Activated T-cell treated with anti-CD3 and anti-CD28 coated beads, Interleukin-2, amount 50 U/mL, for 1 hour (primary cell): ENCODE measurements at regions not wholly inside any gene's neighbourhood (a gene's known extent, or its start where the extent isn't known, plus 50 kb on each side); places are given as distances from the start of the nearest gene placed in this dataset.
"Not testable (repeated sequence)": the region's sequence is repeated elsewhere in the genome, so short reads cannot be mapped to it uniquely, and the experiment has no call there.

Experiments used
- DNase-seq: peaks from one replicate; pipeline ENCODE4 v3.0.0-alpha.2; 2020

DNA sequence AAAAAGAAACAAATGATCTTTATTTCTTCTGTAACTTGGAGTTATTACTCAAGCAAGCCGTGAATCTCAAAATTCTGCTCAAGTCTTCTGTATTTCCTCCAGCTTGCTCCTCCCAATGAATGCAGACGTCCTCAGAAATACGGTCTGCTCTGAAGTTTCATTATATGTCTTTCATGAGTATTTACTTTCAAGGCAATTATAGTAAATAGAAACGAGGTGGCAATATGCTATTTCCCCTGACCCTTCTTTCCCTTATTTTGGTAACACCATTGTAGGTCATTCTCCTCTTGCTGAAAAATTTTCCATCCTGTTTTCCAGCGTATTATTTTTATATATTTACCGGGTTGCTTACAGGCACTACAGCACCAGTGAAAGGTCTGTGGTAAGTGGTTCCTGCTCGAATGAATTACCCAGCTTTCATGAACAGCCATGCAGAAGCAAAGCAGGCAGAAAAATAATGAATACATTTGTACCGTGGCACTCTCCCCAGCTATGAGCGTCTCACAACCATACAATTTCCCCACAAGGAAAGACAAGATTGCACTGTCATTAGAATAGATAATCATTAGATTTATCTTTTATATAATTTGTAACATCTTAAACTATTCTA, 350.9 kb upstream of the PKN2 start:
- no peak for DNase-seq

DNA sequence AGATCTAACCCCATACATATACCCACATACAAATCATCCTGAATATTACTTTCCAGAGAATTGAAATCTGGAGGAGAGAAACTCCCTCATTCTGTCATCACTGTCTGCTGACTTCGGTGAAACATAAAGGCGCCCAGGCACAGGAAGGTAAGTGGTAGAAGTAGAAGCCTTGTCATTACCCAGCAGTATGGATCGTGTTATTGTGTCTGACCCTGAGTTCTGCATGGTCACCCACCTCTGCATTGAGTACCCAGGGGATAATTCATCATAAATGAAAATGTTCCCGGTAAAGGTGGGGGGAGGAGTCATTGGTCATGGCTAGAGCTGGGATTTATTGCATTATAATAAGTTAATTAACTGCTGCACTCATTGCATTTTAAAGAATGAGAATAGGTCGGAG, 342.6 kb upstream of the PKN2 start:
- no peak for DNase-seq

DNA sequence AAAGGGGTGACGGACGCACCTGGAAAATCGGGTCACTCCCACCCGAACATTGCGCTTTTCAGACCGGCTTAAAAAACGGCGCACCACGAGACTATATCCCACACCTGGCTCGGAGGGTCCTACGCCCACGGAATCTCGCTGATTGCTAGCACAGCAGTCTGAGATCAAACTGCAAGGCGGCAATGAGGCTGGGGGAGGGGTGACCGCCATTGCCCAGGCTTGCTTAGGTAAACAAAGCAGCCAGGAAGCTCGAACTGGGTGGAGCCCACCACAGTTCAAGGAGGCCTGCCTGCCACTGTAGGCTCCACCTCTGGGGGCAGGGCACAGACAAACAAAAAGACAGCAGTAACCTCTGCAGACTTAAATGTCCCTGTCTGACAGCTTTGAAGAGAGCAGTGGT, 342.0 kb upstream of the PKN2 start:
- DNase-seq, result not testable (repeated sequence)

DNA sequence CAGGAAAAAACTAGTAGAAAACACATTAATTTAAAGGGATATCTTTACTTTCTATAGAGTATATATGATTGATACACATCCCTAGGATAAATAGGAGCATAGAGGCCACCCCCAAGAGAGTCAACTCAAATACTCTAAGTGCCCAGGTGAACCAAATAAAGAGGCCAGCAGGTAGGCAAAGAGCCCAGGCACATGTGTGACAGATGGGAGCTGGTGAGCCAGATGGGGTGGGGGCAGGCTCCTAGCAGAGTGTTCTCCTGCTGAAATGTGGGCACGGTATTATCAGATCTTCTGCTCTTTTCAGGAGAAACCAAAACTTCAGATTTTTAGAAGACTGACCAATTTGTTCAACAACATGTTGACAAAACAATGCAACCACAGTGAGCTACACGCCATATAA, 333.4 kb upstream of the PKN2 start:
- no peak for DNase-seq

DNA sequence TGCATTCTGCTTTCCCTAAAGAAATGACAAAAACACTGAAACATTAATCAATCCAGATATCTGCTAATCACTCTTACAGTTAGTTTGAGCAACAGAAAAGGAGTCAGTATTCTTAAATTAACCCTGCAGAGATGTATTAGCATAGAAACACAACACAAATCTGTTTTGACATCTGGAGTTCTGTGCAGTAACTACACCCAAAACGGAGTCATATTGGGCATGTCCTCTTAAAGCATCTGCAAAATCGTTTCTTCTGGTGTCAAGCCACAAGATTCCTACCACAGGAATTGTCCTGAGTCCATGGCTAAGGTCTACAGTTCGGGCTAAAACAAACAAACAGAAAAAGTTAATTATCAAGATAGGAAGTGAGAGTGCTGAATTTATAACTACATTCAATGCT, 332.1 kb upstream of the PKN2 start:
- no peak for DNase-seq

DNA sequence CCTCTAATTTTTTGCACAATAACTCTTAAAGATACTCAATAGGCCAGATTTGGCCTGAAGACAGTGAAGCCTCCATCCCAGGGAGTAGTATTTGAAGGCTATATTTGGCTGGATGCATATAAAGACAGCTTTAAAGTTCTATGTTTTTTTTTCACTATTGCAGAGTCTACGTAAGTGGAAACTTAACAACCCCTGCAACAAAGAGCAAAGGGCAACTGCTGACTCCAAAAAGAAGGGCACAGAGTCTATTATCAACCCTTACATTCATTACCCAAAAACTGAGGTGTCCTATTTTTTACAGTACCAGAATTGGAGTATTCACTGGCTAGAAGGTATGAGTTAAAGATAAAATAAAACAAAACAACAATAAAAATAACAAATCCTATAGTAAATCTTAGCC, 329.8 kb upstream of the PKN2 start:
- DNase-seq, result no peak

DNA sequence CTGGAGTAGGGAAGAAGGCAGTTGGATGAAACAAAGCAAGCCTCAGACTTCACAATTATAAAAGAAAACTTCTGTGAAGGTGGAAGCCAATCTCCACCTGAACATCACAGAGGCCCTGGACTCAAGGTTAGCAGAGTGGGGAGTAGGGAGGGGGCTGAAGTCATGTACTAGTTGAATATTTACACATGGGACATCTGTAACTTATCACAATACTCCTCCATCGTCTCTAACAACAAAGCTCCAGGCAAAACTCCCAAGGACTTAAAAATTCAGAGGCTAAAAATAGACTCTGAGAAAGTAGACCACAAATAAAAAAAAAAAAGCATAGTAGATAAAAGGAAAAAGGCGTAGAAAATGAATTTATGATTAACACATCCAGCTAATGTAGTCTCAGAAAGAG, 326.3 kb upstream of the PKN2 start:
- no peak for DNase-seq

DNA sequence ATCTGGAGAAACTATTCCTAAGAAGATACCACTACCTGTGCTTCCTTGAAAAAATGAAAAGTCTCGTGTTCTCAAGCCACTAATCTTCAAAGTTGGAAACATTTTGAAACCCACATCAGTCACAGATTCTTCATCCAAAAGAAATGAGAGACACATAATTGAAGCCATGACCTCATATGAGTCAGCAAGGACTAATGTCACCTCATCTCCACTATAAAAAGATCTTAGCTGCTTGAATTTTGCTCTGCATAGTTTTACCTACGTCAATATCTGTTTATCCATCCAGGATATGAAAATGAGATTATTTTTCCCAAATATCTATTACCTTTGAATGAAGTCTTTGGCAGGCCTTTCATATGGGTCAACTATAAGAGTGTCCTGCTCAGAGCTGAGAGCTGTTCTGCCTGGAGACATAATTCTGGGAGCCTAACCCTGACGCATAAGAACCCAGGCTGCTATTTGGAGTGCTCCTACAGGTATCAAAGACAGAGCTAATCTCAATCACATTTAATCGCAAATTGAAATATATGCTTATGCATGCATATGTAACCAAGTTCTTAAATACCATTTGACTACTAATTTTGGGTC, 312.5 kb upstream of the PKN2 start:
- DNase-seq, result no peak

DNA sequence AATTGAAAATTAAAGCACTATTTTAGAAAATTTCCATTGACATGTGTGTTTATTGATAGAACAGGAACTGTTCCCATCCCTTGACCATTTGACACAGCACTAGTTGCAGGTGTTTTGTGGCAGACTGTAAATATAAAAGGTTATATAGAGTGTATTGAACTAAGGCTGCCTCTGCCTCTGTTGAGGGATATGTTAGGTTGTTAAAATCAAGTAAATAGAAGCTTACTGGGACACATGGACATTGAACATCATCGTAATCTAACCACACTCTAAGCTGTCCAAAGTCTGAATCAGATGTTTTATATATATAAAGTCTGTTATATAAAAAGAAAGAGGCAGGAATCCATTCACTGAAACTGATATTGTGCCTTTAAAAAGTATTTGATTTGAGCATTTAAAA, 308.1 kb upstream of the PKN2 start:
- no peak for DNase-seq

DNA sequence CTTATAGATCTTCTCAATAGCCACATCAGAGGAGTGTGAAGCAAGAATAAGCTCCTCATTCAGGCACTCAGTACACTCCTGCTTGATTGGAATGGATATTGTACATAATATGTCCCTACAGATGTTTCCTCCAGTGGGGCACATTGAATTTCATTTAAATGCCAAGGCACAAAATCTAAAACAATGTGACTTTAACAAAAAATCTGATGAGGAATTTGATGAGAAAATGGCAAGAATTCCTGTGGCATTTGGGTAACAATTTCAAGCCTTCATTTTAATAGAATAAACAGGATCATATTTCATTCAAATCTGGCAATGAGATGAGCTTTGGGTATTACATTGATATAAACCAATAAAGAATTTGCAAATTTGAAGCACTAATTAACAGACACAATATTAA, 307.7 kb upstream of the PKN2 start:
- no peak for DNase-seq

DNA sequence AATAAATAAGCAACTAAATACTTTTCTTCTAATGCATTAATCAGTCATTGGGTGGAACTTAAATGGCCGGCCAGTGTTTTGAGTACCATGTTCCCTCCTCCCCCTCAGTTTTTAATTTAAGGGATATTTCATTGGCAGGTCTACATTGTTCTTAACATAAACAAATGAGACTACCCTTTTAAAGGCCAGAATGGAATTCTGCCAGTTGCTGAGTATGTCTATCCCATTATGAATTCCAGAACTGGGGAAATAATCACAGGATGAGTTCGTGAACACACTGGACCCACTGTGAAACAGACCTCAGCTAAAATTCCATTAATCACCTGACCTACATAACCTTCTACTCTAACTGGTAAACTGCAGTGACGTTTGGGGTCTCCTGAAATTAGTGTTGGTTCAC, 305.5 kb upstream of the PKN2 start:
- no peak for DNase-seq

DNA sequence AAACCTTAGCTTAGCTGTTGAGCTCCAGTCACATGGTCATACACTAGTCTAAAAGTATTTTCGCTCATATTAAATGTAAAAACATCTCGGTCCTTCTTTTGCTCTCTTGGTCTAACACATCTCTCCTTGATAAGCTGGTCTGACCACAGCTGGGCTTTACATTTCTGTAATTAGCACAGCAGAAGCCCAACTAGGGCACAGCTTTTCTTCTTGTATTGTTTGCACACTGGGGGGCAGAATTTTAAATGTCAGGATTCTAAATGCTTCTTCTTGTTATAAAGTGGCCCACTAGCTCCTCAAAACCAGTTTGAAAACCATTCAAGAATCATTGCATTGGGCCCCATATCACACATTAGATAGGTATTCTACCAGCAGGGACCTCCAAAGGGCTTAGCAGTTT, 289.1 kb upstream of the PKN2 start:
- no peak for DNase-seq

DNA sequence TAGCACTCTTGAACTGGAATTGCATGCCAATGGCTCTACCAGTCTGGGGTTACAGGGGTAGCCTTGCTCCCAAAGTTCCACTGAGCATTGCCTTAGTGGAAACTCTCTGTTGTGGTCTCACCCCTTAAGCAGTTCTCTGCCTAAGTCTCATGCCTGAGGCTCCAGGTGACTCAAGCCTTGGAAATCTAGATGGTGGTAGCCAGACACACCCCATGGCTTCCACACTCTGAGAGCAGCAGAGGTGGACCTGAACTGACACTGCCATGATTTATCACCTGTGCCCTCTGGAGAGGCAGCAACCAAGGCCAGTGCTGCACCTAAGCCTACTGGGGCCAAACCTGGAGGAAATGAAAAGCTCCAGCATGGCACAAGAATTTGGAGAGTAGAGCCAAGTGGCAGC, 285.7 kb upstream of the PKN2 start:
- no peak for DNase-seq

DNA sequence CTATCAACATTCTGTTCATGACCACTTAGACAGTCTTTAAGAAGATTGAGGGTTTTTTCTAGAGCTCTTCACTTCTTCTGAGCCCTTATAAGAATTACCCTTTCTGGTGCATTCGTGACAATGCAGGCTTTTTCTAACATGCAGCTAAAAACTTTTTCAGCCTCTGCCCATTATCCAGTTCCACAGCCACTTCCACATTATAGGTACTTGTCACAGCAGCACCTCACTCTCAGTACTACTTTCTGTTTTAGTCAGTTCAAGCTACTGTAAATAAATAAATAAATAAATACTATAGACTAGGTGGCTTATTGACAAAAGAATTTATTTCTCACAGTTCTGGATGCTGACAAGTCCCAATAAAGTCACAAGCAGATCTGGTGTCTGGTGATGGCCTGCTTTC, 284.4 kb upstream of the PKN2 start:
- DNase-seq, result no peak

DNA sequence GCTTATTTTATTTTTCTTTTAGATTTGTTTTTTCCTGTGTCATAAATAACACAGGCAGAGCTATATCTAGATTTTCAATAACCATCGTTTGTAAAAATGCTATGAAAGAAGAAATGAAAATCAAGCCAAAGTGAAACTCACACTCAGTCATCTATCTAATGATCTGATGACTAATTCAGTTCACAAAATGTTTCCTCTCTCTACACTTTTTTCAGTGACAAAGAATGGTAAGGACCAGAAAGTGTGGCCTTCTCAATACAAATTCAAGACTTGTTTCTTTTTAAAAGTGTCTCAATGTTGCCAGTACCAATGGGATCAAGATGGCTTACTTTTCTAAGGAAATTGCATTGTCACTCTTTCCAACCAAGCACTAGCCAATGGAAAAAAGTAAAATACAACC, 282.8 kb upstream of the PKN2 start:
- no peak for DNase-seq

DNA sequence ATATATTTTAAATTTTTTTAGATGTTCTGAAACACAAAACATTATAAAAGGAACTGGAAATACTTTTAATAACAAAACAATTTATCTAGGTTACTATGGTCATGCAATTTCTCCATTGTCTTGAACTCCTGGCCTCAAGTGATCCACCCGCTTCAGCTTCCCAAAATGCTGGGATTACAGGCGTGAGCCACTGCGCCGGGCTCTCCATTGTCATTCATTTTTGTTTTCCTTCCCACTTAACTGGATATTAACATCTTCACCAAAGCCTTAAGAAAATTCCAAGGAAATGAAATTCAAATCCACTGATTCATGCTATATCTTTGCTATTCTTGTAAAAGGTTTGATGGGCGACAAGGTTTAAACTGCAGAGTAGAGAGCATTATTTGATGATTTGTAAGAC, 279.5 kb upstream of the PKN2 start:
- no peak for DNase-seq

DNA sequence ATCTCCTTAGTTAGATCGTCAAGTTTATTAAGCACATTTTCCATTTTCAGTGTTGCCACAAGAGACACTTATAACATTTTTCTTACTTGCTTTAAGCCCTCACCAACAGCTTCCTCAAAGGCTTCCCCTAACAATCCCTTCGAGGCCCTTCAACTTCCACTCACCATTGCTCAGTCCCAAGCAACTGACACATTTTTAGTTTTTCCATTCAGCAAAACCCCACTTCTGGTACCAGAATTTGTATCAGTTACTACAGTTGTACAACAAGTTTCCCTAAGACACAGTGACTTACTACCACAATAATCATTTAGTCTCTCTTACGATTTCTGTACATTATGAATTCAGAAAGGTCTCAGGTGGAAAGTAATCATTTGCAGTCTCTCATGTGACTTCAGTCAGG, 276.8 kb upstream of the PKN2 start:
- no peak for DNase-seq

DNA sequence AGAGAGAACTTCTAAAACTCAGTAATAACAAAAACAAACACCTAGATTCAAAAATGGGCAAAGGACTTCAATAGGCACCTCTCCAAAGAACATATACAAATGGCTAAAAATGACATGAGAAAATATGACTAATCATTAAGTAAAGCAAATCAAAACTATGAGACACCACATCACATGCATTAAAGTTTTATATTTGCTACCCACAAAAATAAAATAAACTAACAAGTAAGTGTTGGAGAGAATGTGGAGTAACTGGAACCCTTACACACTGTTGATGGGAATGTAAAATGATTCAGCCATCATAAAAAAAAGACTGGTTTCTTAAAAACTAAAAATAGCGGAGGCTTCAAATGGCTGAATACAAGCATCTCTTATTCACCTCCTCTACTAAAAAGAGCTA, 262.1 kb upstream of the PKN2 start:
- DNase-seq, result no peak

DNA sequence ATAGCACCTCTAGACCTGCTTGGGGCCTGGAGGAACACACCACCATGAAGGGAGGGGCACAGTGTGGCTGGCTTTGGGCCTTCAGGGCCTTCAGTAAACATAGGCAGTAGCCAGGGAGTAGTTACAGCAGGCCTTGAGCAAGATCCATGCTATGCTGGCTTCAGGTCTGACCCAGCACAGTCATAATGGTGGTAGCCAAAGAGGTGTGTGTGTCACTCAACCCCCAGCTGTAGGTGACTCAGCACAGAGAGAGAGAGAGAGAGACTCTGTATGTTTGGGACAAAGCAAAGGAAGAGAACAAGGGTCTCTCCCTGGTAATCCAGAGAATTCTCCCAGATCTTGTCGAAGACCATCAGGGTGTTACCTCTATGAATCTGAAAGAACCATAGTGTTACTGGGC, 250.5 kb upstream of the PKN2 start:
- DNase-seq, result no peak

DNA sequence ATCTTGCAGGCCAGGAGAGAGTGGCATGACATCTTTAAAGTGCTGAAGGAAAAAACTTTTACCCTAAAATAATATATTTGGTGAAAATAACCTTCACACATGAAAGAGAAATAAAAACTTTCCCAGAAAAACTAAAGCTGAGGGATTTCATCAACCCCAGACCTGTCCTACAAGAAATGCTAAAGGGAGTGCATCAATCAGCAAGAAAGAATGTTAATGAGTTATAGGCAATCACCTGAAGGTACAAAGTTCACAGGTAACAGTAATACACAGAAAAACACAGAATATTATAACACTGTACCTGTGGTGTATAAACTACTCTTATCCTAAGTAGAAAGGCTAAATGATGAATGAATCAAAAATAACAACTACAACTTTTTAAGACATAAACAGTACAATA, 249.2 kb upstream of the PKN2 start:
- no peak for DNase-seq

DNA sequence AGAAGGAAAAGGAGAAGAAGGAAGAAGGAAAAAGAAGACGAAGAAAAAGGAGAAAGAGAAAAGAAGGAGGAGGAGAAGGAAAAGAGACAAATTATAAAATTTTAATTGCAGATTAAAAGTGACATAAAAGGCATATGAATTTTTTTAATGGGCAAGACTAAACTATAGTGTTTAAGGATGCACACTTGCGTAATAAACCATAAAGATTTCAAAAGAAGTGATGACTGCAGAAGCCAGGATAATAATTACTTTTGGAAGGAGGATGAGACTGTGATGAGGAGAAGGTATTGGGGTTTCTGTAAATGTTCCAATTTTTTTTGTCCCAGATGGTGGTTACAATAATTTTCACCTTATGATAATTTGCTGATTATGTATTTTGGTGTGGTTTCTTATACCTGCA, 243.1 kb upstream of the PKN2 start:
- no peak for DNase-seq

DNA sequence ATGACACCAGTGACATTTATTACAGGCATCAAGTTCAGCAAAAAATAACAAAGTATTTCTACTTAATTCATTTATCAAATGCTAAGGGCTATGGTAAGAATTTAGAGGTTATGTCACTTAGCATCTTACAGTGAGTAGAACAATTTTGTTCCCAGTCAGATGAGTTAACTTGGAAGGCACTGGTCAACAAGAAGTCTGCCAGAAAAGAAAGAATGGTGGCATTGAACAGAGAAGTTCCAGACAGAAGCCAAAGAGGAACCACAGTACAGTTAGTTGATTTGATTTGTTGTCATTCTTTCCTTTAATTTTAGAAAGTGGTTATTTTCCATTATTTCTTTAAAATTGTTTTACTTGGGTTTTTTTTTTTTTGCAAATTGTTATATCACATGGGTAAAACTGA, 232.2 kb upstream of the PKN2 start:
- DNase-seq, result no peak

DNA sequence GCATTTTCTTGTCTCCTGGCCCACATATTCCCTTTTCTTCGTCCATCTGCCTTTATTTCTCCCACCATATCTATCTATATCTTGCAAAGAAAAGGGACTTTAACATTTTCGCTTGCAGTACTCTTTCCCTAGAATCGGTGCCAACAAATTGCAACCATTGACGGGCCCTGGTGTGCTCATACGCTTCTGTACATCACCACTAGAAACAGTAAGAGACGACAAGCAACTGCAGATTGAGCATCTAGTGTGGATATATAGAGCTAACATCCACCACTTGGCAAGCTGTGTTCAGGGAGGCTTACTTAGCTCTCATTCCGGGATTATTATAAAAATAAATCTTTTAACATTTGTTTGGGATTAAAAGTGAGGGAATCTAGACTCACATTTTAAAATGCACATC, 230.8 kb upstream of the PKN2 start:
- DNase-seq, result no peak

DNA sequence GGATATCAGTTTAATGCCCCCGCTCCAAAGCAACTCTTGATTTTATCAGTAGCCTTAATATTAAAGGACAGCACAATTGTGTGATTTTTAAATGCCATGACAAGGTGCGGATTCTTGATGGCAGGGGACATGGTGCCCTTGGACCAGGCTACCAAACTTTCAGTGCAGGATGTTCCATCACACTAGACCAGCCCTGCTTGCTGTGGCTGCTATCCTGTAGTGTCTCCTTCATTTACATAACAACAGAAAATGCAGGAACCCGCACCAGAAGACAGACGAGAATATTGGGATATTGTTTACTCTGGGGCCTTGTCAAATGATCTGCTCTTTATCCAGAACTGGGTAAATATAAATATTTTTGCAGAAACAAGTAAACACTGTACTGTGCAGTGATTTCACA, 229.3 kb upstream of the PKN2 start:
- DNase-seq, result no peak

DNA sequence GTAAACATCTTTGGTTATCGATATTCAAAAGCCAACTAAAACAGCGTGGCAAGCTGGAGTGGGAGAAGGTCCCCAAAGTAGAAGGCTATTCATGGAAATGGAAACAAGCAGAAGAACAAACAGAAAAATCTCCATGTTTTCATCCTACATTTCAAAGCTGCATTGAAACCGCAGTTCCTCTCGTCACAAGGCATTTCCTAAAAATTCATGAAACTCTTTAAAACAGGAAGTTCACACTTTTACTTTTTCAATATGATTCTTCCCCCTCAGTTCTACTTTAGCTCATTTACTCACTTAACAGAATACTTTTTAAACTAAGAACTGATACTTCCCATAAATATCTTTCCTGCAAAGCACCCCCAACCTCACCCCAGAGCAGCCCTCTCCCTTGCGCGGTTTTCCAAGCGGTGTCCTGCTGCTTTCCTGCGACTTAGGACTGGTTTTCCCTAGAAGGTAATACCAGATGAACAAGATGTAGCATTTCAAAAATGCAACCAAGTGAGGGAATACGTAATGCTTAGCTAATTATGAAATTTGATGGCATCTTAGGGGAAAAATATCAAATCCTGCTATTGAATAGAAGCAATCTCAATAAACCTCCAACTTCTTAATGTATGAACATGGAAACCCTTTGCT, 228.3 kb upstream of the PKN2 start:
- no peak for DNase-seq
